ENCODE measurements at regions not wholly inside any gene's neighbourhood (a gene's known extent, or its start where the extent isn't known, plus 50 kb on each side); places are given as distances from the start of the nearest gene placed in this dataset.

GRCh38 chr4:71081192-71081591 is 87.7 kb downstream of the DCK start:
- H3K4me3 ChIP-seq: no peak overlapping the region
- H3K27ac ChIP-seq: no peak overlapping the region
- no peaks in the 10 kb centered on the region for H3K36me3 ChIP-seq
- H3K9me3 ChIP-seq: no peaks in the 10 kb centered on the region
- no peaks in the 10 kb centered on the region for H3K27me3 ChIP-seq
- intact Hi-C loops (cut with DNase I; ENCODE audit: low total_unique reads): no loop called here
- TF ChIP-seq CTCF (IDR thresholded peaks at IDR 0.05): no peak
- no peak for TF ChIP-seq POLR2A (IDR thresholded peaks at IDR 0.05)
- DNase-seq: no peak
- H3K4me1 ChIP-seq: no peaks in the 10 kb centered on the region

GRCh38 chr4:71093745-71094144 is 100.3 kb downstream of the DCK start:
- Histone ChIP-seq H3K27ac (no peak overlapping the region), H3K27me3 (no peaks in the 10 kb centered on the region), H3K36me3 (no peaks in the 10 kb centered on the region), H3K9me3 (no peaks in the 10 kb centered on the region), H3K4me3 (no peak overlapping the region), H3K4me1 (no peaks in the 10 kb centered on the region)
- DNase-seq: no peak
- intact Hi-C loops (cut with DNase I; ENCODE audit: low total_unique reads): no loop called here
- TF ChIP-seq POLR2A (IDR thresholded peaks at IDR 0.05): no peak
- TF ChIP-seq CTCF (IDR thresholded peaks at IDR 0.05): no peak

- DNase-seq: no peak
- H3K27ac ChIP-seq: no peak overlapping the region
- H3K9me3 ChIP-seq: no peaks in the 10 kb centered on the region
- H3K27me3 ChIP-seq: no peaks in the 10 kb centered on the region
- H3K4me1 ChIP-seq: no peaks in the 10 kb centered on the region
- intact Hi-C loops (cut with DNase I; ENCODE audit: low total_unique reads): no loop called here
- TF ChIP-seq POLR2A (IDR thresholded peaks at IDR 0.05) (no peak), CTCF (IDR thresholded peaks at IDR 0.05) (no peak)
- H3K4me3 ChIP-seq: no peak overlapping the region
- H3K36me3 ChIP-seq: no peaks in the 10 kb centered on the region
Measured at GRCh38 chr4:71094201-71094600, 100.8 kb downstream of the DCK start.

- H3K4me3 ChIP-seq: no peak overlapping the region
- H3K9me3 ChIP-seq: no peaks in the 10 kb centered on the region
- DNase-seq: no peak
- no peaks in the 10 kb centered on the region for H3K27me3 ChIP-seq
- intact Hi-C loops (cut with DNase I; ENCODE audit: low total_unique reads): no loop called here
- H3K27ac ChIP-seq: no peak overlapping the region
- no peaks in the 10 kb centered on the region for H3K36me3 ChIP-seq
- no peaks in the 10 kb centered on the region for H3K4me1 ChIP-seq
- TF ChIP-seq CTCF (IDR thresholded peaks at IDR 0.05): no peak
- TF ChIP-seq POLR2A (IDR thresholded peaks at IDR 0.05): no peak
Measured at GRCh38 chr4:71095141-71095540, 101.7 kb downstream of the DCK start.

- no peak overlapping the region for H3K4me3 ChIP-seq
- H3K27me3 ChIP-seq: no peaks in the 10 kb centered on the region
- no peak for DNase-seq
- H3K9me3 ChIP-seq: no peaks in the 10 kb centered on the region
- TF ChIP-seq CTCF (IDR thresholded peaks at IDR 0.05): no peak
- TF ChIP-seq POLR2A (IDR thresholded peaks at IDR 0.05): no peak
- no peaks in the 10 kb centered on the region for H3K36me3 ChIP-seq
- H3K4me1 ChIP-seq: no peaks in the 10 kb centered on the region
- H3K27ac ChIP-seq: no peak overlapping the region
- intact Hi-C loops (cut with DNase I; ENCODE audit: low total_unique reads): no loop called here
Measured at GRCh38 chr4:71095545-71095944, 102.1 kb downstream of the DCK start.
